Osteoblast (primary cell): ENCODE measurements at regions not wholly inside any gene's neighbourhood (a gene's known extent, or its start where the extent isn't known, plus 50 kb on each side); places are given as distances from the start of the nearest gene placed in this dataset.

Experiments
- DNase-seq: peaks from one replicate; pipeline ENCODE4 v3.0.0; 2011; ENCODE audit warnings: low spot score, mixed read lengths; ENCODE audit not compliant: insufficient read length; ENCODE audit errors: missing footprints
- H2AFZ ChIP-seq: 2 replicates; pipeline ENCODE4 v1.6.0; 2011; ENCODE audit warnings: mild to moderate bottlenecking, low read length
- H3K27ac ChIP-seq: 2 replicates; pipeline ENCODE4 v1.5.1; 2011; ENCODE audit warnings: mild to moderate bottlenecking, low read depth, low read length, moderate library complexity
- H3K27me3 ChIP-seq: 2 replicates; pipeline ENCODE4 v1.6.0; 2012; ENCODE audit warnings: mild to moderate bottlenecking, control low read depth, inconsistent platforms, low read length, moderate library complexity; ENCODE audit not compliant: insufficient read depth
- H3K36me3 ChIP-seq: 2 replicates; pipeline ENCODE4 v1.5.1; 2011; ENCODE audit warnings: mild to moderate bottlenecking, low read length, control low read depth, moderate library complexity; ENCODE audit not compliant: insufficient read depth
- H3K4me1 ChIP-seq: 2 replicates; pipeline ENCODE4 v1.5.1; 2011; ENCODE audit warnings: mild to moderate bottlenecking, low read length, control low read depth, moderate library complexity; ENCODE audit not compliant: insufficient read depth
- H3K4me2 ChIP-seq: 2 replicates; pipeline ENCODE4 v1.6.0; 2011; ENCODE audit warnings: mild to moderate bottlenecking, low read length; ENCODE audit not compliant: insufficient read depth
- H3K4me3 ChIP-seq: fragments of 200-600 bp; sonication (generic); 3 replicates; pipeline ENCODE4 v1.5.1; 2012; ENCODE audit warnings: mild to moderate bottlenecking, low read length, inconsistent platforms; ENCODE audit not compliant: insufficient read depth
- H3K79me2 ChIP-seq: 2 replicates; pipeline ENCODE4 v1.6.0; 2012; ENCODE audit warnings: mild to moderate bottlenecking, low read length, control low read depth, inconsistent platforms; ENCODE audit not compliant: insufficient read depth
- H3K9me3 ChIP-seq: 2 replicates; pipeline ENCODE4 v1.5.1; 2011; ENCODE audit warnings: low read depth, low read length, control low read depth
- H4K20me1 ChIP-seq: 2 replicates; pipeline ENCODE4 v1.6.0; 2012; ENCODE audit warnings: mild to moderate bottlenecking, low read length, control low read depth; ENCODE audit not compliant: insufficient read depth
- CTCF ChIP-seq: IDR thresholded peaks from 2 replicates; pipeline ENCODE4 v1.5.1; 2011; ENCODE audit warnings: mild to moderate bottlenecking, low read depth, low read length, moderate library complexity; ENCODE audit errors: extremely low read depth

GRCh38 chr16:9549487-9549886, 458.0 kb downstream of the HAPSTR1 start:
- H3K27me3 ChIP-seq, result no peaks in the 10 kb centered on the region
- H3K9me3 ChIP-seq, result no peaks in the 10 kb centered on the region
- H3K4me1 ChIP-seq, result no peaks in the 10 kb centered on the region
- no peak overlapping the region for H3K27ac ChIP-seq
- no peaks in the 10 kb centered on the region for H4K20me1 ChIP-seq
- H3K4me3 ChIP-seq, result no peak overlapping the region
- H2AFZ ChIP-seq, result no peak overlapping the region
- no peak for DNase-seq
- H3K79me2 ChIP-seq, result no peaks in the 10 kb centered on the region
- no peak overlapping the region for H3K4me2 ChIP-seq
- H3K36me3 ChIP-seq, result no peaks in the 10 kb centered on the region
- no peak for TF ChIP-seq CTCF

DNA sequence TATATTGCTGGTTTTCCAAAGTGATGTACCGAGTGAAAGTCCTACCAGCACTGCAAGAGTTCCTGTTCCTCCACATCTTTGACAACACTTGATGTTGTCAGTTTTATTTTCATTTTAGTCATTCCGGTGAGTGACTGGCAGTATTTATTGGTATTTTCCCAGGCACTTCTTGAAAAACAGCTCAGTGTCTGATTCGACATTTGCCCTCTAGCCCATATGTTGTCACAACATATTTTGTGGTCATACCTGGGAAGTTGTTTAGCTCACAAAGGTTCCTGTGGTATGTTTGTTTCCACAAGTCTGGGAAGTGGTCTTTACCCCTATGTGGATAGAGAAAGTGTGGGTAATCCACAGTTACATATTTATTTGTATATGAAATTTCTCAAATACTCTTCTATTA, 463.6 kb downstream of the HAPSTR1 start:
- H3K27me3 ChIP-seq, result no peaks in the 10 kb centered on the region
- no peaks in the 10 kb centered on the region for H3K36me3 ChIP-seq
- H3K4me3 ChIP-seq, result no peak overlapping the region
- no peak overlapping the region for H2AFZ ChIP-seq
- no peaks in the 10 kb centered on the region for H4K20me1 ChIP-seq
- no peak for TF ChIP-seq CTCF
- no peak overlapping the region for H3K27ac ChIP-seq
- DNase-seq, result no peak
- no peaks in the 10 kb centered on the region for H3K9me3 ChIP-seq
- no peaks in the 10 kb centered on the region for H3K79me2 ChIP-seq
- H3K4me1 ChIP-seq, result no peaks in the 10 kb centered on the region
- no peak overlapping the region for H3K4me2 ChIP-seq

DNA sequence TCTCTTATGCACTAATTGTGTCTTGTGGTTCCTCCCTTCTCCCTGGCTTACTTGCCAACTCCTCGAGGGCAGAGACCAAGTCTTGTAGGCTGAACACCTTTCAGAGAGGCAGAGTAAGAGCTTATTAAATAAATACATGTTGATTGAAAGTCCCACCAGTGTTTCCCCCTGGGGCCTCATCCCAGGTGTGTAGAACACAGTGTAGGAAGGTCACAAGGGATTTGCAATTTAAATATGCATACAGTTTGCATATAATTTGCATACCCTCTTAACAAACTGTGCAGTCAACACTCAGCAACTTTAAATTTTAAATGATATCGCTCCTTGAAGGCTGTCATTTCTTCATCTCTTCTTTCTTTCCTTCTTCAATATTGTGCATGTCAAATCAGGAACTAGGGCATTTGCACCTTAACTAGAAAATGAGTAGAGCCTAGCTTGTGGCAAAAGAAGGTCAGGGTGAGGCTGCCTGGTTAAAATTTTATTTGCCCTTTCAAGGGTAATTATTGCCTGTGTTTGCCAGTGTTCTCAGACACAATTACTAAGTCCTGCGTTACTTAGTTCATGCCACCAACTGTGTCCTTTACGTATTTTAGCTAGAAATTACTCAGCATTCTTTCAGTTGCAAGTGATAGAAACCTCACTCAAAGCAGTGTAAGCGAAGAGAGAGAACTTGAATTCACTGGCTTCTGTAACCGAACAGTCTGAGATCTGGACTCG, 465.7 kb downstream of the HAPSTR1 start:
- no peaks in the 10 kb centered on the region for H4K20me1 ChIP-seq
- no peak overlapping the region for H3K27ac ChIP-seq
- H3K4me1 ChIP-seq, result no peaks in the 10 kb centered on the region
- no peak for DNase-seq
- no peaks in the 10 kb centered on the region for H3K79me2 ChIP-seq
- no peak overlapping the region for H2AFZ ChIP-seq
- no peak overlapping the region for H3K4me2 ChIP-seq
- no peak for TF ChIP-seq CTCF
- H3K36me3 ChIP-seq, result no peaks in the 10 kb centered on the region
- no peaks in the 10 kb centered on the region for H3K9me3 ChIP-seq
- H3K27me3 ChIP-seq, result no peaks in the 10 kb centered on the region
- H3K4me3 ChIP-seq, result no peak overlapping the region

- no peaks in the 10 kb centered on the region for H3K4me1 ChIP-seq
- no peaks in the 10 kb centered on the region for H3K79me2 ChIP-seq
- no peak overlapping the region for H3K4me2 ChIP-seq
- H3K36me3 ChIP-seq, result no peaks in the 10 kb centered on the region
- TF ChIP-seq CTCF, result no peak
- no peak overlapping the region for H3K4me3 ChIP-seq
- H2AFZ ChIP-seq, result no peak overlapping the region
- no peak overlapping the region for H3K27ac ChIP-seq
- H3K9me3 ChIP-seq, result no peaks in the 10 kb centered on the region
- no peak for DNase-seq
- no peaks in the 10 kb centered on the region for H3K27me3 ChIP-seq
- H4K20me1 ChIP-seq, result no peaks in the 10 kb centered on the region
These were observed 466.3 kb downstream of the HAPSTR1 start for GRCh38 chr16:9557713-9558112.
